RKO (cell line): ENCODE measurements at regions not wholly inside any gene's neighbourhood (a gene's known extent, or its start where the extent isn't known, plus 50 kb on each side); places are given as distances from the start of the nearest gene placed in this dataset.

Experiments
- DNase-seq: peaks from one replicate; pipeline ENCODE4 v3.0.0-alpha.2; 2016; ENCODE audit warnings: low spot score

DNA sequence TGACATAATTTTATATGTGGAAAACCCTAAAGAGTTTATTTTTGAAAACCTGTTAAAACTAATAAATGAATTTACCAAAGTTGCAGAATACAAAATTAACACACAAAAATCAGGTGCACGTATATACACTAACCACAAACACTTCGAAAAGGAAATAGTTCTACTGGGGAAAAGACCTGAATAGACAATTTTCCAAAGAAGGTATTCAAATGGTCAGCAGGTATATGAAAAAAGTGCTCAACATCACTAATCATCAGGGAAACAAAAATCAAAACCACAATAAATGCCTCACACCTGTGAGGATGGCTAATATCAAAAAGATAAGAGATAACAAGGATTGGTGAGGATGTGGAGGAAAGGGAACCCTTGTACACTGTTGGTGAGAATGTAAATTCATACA is 110.6 kb downstream of the PXDC1 start:
- no peak for DNase-seq

DNA sequence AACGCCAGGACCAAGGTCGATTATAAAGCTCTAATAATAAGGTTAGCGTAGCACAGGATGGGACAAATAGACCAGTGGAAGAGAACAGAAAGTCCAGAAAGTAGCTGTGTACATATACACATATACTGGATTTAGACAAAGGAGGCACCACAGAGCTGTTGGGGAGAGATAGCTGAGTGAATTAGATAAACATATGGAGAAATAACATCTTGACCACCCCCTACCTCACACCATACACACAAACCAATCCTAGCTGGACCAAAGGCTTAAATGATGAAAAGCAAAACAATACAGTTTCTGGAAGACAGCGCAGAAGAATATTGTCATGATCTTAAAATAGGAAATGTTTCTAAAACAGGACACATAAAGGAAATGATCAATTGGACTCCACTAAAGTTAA is 112.9 kb downstream of the PXDC1 start:
- DNase-seq: no peak

DNA sequence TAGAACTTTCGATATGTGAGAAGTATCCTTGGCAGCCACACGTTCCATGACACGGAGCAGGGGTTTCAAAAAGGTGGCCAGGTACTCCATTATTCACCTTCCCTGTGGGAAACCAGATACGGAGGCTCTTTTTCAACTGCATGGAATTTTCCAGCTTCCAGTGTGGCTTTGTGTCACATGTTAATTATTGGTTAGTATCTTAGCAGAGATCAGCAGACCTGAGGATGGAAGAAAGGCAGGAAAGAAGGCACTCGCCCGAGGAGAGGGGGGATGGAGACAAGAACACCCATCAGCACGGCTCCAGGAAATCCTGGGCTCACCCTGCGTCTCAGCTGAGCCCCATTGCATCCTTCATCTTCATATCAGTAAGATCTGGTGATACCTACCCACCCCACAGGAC is 115.5 kb downstream of the PXDC1 start:
- DNase-seq: no peak

DNA sequence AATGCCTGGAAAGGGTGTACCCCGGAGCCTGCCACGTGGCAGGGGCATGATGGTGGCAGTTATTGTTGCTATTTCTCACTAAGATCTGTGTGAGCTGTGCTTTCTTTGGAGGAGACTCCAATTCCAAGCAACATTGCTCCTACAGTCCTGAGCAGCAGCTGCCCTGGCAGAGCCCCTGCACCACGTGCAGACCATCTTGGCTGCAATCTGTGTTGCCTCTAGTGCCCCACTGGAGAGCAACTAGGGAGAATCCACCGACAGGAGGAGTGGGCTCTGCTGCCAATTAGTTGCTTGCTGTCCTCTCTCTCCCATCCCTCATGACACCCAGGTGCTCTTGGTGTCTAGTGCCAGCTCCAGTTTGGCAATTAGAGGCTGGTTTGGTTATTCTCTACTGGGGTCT is 116.0 kb downstream of the PXDC1 start:
- DNase-seq: no peak

DNA sequence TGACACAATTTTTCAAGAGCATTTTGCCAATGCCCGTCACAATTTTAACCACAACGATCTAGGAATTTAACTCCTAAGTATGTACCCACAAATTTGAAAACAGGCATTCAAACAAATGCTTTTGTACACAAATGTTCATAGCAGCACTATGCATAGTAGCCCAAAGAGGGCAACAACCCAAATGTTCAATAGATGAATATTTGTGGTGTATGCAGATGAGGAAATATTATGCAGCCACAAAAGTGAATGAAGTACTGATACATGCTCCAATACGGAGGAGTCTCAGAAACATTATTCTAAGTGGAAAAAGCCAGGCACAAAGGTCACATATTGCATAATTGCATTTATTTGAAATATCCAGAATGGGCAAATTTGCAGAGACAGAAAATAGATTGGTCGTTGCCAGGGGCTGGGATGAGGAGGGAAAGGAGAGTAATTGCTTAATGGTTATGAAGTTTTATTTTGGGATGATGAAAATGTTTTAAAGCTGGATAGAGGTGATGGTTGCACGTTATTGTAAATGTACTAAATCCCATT is 117.2 kb downstream of the PXDC1 start:
- no peak for DNase-seq

DNA sequence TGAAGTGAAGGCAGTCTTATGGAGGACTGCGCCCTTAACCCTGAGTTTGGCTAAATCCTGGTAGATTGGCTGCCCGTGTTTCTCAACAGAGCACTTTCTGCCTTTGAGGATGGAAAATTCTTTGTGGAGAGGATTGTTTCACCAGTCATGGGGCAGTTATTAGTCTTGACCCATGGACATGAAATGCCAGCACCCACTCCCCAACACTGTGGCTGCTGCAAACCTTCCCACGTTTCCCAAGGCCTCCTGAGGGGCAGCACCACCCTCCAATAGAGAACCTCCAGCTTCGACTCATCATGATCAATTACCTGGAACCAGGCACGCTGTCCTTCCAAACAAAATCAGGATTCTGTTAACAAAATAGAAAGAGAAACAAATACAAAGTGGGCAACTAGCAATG is 117.8 kb downstream of the PXDC1 start:
- no peak for DNase-seq

DNA sequence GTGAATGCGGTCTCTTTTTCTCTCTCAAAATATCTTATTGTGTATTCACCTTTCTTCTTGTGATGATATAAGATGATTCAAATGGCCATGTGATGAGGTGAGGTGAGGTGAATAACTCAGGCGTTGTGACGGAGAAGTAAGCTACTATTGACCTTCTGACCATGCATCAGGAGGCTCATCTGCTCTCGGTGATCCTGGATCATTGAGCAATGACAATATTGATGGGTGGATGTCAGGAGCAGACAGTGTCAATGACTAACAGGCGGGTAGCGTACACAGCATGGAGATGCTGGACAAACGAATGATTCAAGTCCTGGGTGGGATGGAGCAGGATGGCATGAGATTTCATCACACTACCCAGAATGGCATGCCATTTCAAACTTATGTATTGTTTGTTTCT is 119.6 kb downstream of the PXDC1 start:
- DNase-seq: no peak

DNA sequence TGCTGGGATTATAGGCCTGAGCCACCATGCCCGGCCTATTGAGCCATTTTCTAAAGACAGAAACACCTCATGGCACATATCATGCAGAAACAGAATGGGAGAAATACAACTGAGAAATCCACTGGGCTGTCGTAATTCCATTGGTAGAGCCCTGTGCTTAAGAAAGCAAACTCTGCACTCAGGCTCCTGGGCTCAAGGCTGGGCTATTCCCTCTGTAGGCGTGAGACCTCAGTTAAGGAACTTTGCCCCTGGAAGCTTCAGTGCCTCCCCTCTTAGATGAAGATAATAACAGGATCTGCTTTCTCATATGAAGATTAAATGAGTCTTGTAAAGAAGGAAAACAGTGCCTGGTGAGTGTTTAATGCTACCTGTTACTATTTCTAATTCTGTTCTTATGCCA is 120.3 kb downstream of the PXDC1 start:
- DNase-seq: no peak

DNA sequence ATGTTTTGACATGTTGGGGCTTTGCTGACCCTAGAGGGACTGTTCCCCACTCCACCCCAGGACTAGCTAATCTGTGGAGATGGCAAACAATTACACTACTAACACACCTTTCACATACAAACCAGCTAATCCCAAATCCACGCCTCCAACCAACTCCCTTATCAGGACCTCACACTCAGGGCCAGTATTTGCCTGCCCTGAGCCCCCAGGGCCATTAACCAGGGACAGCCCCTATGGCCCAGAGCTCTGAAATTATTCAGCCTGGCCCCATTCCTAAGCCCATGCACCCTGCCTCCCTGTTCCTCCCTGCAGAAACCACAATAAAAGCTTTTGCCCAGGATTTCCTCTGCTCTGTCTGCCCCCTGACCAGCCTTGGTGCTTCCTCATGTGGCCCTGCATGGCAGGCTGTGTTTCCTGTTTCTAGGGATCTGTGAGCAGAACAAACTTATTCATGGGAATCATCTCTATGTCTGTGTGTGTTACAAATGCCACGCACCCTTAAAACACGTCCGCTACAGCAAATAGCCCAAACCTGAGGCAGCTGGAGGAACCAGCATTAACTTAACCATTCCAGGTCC is 121.2 kb downstream of the PXDC1 start:
- DNase-seq: no peak

DNA sequence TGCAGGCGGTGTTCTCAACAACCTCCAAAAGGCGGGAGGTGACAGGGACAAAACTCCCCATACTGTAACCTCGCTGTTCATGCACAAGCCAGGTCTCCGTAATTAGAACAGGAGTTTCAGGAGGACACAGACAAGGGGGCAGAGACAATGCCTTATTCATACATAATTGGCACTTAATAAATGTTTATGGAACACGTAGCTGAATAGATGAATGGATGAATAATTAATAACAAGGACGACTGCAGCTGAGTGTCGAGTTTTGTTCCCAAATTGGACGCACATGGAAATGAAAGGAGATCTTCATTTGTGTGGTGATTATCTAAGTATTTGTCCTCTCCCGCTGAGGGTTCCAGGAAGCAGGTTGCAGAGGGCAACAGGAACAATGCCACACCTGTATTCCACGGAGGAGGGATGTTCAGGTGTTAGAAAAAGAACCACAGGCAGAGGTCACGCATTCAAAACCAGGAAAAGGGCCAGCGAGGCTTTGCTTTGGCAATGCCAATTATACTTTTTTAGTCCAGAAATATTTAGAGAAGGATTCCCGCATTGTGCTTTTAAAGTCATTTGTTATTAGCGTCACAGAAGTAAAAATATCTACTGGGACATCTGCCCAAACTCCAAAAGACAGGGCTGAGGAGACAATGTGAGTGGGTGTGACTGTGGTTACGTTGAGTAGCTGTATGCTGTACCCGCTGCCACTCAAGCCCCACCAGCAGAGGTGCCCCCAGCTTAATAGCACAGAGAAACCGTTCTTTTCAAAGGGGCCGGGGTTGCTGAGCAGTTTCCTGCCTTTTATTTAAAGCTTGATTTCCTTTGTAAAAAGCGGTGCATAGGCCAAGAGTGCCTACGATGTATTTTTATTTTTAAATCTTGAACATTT is 123.3 kb downstream of the PXDC1 start:
- no peak for DNase-seq

DNA sequence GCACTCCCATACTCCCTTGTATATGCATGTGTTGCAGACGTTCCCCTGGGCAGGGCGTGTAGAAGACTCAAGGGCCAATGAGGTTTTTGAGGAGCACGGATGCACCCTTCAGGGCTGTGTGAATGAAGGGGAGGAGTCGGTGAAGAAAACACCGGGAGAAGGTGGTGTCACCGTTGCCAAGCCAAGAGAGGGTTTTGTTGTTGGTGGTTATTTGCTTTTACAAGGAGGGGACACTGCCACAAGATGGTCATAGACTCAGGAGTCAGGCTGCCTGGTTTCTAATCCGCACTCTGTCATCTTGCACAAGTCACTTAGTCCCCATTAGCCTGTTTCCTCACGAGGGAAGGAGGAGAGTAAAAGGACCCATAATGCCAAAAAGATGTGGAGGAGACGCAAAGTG is 124.0 kb downstream of the PXDC1 start:
- DNase-seq: no peak

DNA sequence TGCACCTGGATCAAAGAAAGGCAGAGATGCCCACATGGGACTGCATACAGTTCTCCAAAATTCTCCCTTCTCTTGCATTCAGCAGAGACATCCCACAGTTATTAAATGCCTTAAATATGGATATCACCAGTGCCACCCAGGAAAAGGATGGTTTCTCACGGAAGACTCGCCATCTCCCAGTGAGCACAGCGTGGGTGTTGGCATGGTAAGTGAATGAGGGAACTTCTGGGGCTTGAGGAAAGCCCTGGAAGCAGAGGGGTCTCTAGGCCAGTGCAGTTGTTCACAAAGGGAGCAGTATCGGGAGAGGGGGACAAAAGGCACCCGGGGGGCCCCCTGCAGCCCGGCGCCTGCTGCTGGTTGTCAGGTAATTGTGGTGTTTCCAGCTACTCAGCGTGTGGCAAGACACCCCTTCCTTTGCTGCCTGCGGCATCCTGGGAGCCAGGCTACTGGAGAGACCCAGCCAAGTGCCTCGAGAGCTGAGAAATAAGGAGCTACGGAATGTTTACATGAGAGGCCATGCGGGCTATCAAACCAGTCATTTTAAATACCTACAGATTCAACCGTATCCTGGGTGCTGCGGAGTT is 125.4 kb downstream of the PXDC1 start:
- DNase-seq: no peak

DNA sequence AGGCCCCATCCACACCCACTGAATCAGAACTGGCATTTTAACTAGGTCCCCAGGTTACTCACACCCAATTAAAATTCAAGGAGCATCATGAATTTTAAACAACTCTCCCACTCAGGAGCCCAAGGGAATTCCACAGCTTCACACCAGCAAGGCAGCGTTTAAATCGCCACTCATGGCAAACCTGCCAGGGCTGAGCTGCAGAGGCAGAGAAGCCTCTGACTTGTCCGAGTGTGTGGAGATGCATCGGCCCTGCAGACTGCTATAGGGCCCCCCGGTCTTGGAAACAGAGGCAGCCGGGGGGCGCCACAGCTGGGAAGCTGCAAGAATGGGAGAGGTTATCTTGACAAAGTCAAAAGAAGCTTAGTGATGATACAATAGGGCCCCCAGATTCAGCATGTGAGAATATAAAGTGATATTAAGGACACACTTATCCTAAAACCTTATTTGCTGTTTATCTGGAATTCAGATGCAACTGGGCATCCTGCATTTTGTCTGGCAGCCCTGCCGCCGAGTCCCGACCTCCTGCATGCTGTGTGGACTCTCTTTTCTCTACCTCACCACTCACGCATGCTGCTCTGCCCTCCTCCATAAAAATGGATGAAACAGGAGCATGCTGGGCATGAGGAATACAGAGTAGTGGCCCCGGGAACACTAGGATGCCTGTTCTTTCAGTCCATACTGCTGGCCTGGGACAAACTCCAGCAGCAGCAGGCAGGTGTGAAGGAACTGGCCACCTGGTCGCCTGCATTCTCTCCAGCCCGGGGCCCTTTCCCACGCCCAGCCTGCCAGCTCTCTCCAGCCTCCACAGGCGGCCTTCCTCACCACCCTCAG is 126.1 kb downstream of the PXDC1 start:
- DNase-seq: no peak

DNA sequence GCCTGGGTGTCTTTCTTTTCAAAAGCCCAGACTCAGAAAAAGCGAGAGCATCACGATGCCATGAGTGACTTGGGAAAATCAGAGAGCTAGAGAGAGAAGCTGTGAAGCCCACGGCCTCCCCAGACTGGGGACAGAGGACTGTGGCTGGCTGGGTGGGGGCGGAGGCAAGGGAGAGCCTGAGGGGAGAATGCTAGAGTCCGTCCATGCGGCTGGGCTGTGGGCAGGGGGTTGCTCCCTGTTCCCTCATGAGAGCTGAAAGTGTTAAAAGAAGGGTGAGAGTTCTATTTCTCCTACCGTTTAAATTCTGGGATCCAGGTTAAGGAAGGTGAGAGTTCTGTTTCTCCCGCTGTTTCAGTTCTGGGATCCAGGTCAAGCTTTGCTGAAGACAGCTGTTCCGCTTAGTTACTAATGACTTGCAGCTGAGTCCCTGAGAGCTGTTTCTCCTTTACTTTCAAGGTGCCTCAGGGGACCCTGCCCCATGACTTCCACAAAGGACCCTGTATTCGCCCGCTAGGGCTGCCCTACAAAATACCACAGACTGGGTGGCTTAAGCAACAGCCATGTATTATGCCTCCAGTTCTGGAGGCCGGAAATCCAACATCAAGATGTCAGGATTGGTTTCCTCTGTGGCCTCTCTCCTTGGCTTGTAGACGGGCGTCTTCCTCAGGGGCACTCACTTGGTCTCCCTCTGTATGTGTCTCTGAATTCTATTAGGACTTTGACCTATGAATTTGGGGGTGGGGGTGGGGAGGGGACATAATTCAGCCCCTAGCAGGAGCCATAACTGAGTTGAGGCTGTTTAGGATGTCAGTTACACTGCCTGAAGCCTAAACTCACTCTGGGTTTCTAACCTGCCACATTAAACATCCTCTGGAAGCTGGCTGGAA is 127.0 kb downstream of the PXDC1 start:
- no peak for DNase-seq

DNA sequence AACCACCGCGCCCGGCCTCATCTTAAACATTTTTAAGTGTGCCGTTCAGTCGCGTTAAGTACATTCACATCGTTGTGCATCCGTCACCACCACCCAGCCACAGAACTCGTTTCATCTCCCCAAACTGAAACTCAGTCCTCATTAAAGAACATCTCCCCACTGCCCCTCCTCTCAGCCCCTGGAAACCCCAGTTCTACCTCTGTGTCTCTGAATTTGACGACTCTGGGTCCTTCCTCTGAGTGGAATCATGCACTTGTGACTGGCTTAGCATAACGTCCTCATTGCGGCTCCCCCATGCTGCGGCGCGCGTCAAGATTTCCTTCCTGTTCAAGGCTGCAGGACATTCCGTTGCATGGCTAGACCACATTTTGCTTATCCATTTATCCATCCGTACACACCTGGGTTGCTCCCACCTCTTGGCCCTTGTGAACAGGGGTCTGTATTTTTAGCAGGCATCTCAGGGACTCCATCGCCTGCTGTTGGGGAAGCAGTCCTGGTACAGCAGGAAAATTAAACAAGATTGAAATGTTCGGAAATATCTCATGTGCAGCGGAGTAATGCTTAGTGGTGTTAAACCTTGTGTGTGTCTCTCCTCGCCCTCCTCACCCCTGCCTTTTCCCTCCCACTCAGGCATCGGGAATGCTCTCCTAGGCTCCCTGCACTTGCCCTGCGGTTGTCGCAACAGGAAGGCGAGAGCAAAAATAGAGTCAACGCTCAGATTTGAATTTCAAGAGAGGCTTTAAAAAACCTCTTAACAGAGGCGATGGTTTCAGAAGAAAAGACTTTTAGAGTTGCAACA is 127.9 kb downstream of the PXDC1 start:
- DNase-seq: no peak

DNA sequence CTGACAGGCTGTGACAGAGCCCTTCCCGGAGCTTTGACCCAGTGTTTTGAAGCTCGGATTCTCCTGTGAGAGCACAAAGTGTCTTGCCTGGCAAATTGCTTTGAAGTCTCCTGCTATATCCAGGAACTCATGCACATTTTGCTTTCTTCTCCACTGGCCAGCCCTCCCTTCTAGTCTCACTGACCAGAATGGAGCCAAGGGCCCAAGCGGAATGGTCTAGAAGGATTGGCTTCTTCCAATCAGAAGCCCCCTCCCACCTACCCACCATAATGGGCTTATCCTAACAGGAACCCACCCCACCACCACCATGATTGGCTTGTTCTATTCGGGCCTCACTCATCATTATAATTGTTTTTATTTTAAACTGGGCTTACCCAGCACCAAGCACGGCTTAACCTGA is 130.1 kb downstream of the PXDC1 start:
- DNase-seq: no peak

DNA sequence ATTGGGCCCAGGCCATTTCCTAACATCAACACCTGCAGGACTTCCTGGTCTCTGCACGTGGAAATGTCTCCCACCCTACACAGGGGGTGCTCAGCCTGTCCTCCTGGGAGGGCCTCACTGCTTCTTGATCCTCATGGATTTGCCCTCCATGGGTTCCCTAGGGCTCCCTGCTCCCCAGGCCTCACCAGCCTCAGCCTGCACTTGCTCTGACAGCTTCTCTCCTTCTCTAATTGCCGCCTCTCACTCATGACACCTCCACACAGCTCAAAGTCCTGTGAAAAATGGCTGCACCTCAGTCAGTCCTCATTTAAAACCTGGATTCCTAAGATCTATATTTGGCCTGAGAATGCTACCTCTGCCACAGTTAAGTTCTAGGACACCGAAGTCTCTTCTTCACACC is 130.6 kb downstream of the PXDC1 start:
- no peak for DNase-seq

DNA sequence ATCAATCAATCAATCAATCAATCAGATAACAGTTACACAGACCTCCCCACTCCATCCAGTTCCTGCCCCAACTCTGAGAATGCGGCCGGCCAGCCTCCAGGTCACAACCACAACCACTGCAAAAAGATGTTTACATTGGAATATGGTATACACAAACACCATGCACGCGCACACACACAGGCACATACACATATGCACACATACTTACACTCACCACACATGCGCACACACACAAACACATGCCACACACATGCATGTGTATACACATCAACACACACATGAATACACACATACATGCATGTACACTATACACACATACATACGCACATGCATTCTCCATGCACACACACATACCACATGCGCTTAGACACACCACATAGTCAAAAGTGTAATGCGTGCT is 131.1 kb downstream of the PXDC1 start:
- DNase-seq: no peak

DNA sequence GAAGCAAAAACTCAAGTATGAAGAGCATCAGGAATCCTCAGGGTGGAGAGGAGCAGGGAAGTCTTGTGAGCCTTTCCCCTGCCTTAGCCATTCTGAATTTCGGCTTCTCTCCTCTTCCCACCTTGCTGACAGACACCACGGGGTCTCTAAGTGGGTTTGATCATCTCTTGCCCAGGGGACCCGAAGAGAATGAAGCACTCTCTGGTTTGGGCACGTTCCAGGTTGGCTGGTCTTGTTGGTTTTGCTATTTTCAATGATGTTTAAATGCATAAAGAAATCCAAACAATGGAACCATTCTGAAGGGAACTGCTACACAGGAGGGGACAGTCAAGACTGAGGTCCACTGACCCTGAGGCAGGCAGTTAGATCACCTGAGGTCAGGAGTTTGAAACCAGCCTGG is 131.7 kb downstream of the PXDC1 start:
- DNase-seq: no peak

DNA sequence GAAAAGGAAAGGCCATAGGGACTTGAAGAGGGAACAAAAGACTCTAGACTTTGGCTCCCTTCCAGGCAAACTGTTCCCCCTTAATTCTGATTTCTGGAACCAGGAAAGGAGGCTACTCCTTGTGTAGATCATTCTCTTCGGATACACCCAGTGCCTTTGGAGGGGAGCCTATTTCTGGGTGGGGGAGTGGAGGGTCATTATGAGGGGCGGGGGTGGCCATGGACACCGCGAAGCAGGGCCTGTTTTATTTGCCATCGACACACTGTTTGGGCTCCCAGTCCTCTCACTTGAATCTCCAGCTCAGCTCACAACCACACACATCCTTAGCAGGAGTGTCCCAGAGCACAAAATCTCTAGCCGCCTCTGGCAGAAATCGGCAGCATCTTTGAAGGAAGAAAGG is 132.3 kb downstream of the PXDC1 start:
- DNase-seq: no peak

DNA sequence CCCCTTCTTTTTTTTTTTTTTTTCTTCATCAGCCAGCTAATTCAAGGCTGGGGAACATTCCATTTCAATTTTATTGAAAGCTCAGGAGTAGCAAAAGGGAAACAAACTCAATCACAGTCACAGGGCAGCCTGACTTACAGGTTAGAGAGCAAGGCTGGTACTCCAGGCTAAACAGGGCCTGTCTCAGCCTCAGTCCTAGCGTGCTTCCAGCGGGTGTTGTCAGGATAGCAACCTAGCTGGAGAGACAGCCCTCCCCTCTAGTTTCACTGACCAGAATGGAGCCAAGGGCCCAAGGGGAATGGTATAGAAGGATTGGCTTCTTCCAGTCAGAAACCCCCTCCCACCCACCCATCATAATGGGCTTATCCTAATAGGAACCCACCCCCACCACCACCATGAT is 132.9 kb downstream of the PXDC1 start:
- DNase-seq: no peak
